ENCODE measurements at regions not wholly inside any gene's neighbourhood (a gene's known extent, or its start where the extent isn't known, plus 50 kb on each side); places are given as distances from the start of the nearest gene placed in this dataset.

DNA sequence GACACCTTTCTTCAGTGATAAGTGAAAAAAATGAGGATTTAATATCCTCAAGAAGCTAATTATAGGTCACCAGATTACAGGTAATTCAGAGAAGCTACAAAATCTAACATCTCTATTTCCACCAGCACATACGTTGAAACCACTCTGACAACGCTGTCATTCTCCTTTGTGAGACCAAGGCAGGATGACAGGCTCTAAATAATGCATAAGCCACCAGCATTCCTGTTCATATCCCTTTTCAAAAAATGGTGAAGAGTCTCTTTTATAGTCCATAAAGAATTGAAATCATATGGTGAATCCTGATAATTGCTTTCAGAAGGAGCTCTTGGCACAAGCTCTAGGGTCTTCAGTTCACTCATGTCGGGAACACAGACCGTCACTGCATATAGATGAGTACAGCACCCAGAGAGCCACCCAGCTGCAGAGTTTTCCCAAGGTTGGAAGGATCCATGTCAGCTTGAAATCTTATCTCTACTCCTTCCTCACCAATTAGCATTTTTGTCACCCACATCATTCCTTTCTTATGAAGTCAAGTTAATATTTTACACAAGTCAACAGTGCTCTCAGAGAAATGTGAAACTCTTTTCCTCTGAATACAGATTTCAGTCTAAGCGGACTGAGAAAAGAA lies 431.4 kb downstream of the TBC1D4 start:
- no peak for DNase-seq (ENCODE audit: low read depth in 2 of 2)

DNA sequence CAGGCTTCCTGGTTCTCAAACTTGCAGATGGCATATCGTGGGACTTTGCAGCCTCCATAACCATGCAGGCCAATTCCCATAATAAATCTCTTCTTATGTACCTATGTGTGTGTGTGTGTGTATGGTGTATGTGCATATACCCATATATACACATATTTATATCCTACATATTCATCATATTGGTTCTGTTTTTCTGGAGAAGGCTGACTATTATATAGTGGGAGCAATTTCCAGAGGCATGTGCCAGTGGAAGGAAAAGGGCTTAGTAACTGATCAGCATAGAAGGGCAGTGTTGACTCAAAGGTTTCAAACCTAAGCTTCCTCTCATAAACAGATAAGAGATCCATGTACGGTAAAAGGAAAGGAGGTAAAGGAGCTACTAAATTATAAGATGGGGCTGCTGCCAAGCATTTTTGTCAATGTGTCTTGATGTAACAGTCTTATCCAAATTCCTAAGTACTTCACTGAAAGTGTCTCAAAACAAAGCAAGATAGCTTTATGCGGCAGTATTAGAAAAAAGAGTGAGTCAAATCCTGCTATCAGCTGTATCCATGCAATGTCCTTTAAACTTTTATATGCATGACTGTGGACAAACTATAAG lies 432.1 kb downstream of the TBC1D4 start:
- no peak for DNase-seq (ENCODE audit: low read depth in 2 of 2)

DNA sequence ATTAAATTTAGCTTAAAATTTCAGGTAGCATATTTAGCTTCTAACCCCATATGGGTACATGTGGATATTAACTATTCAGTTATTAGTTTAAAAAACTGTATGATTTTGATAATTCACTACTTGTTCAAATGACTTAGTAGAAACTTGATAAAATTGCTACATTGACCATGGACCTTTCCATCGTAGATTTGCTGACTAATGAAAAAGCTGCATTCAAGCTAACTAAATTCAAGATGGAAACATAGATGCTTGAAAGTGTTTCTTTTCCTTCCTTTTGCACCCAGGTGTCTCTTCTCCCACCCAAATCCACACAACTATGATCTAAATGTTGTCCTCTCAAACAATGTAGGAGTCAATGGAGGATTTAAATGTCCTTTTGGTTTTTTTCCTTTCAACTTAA lies 439.2 kb downstream of the TBC1D4 start:
- DNase-seq (ENCODE audit: low read depth in 2 of 2): no peak

DNA sequence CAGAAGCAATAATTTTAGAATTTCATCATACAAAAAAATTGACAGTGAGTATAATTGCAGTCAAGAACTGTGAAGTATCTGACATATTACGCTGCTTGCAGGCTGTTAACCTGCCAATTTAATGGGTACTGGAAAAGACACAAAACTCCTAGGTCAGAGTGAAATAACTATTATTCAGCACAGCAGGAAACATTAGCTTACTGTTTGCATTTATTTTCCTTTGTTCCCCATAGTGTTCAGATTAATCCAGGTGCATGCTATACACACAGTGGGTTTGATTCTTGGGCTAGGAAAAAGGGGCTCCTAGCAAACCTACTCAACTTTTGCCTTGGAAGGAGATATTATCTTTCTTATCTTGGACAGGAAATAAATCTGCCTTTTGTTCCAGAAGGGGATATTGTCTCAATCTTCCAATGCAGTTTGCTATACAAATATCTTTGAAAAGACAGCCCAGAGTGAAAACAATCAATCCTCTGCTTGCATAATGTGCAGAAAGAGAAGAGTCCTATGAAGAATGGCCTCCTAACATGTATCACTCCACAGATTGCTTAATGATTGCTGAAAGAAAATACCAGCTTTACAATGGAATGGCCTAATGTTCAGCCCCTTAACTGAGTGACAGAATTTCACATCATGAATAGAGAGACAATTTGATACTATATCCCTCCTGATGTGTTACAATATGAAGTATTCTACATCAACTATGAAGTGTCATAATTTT lies 443.4 kb downstream of the TBC1D4 start:
- DNase-seq (ENCODE audit: low read depth in 2 of 2): no peak

GRCh38 chr13:75025956-75026355 lies 456.0 kb downstream of the TBC1D4 start:
- no peak for DNase-seq (ENCODE audit: low read depth in 2 of 2)

- no peak for DNase-seq (ENCODE audit: low read depth in 2 of 2)
These were observed 457.4 kb downstream of the TBC1D4 start for GRCh38 chr13:75024602-75025001.

- no peak for DNase-seq (ENCODE audit: low read depth in 2 of 2)
These were observed 458.4 kb downstream of the TBC1D4 start for GRCh38 chr13:75023609-75024008.

GRCh38 chr13:75021151-75021550 lies 460.8 kb downstream of the TBC1D4 start:
- no peak for DNase-seq (ENCODE audit: low read depth in 2 of 2)

DNA sequence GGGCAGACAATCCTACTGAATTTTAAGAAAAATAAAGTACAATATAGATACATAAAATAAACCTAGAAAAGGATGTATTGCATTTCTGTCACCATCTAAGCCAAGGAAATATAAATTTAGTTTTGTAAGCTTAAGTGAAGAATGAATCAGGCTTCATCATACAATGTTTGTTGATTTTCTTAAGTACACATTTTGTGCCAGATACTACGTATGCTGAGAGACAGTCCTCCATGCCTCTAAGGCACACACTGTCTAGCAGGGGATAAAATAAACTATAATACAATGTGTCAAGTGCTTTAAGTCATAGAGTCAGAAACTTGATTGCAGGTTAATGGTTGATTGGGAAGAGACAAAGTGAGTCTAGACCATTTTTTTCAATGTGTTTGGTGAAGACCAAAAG lies 465.7 kb downstream of the TBC1D4 start:
- no peak for DNase-seq (ENCODE audit: low read depth in 2 of 2)

DNA sequence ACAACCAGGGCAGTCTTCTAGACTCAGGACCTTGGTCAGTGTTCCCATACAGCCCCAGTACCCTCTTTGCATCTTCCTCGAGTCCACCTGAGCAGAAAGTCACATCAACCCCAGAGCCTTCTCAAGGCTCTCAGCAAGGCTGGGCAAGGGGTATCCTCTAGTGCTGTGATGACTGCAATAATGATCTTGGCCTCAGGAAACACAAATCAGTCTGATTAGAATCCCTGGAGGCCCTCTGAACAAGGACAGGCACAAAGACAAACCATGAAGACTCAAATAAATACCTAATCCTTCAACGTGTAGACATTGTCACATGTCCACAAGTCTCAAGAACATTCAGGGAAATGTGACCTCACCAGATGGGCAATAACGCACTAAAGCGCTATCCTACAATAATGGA lies 468.2 kb downstream of the TBC1D4 start:
- DNase-seq (ENCODE audit: low read depth in 2 of 2): no peak

- DNase-seq (ENCODE audit: low read depth in 2 of 2): no peak
These were observed 471.0 kb downstream of the TBC1D4 start for GRCh38 chr13:75010941-75011340.

GRCh38 chr13:75008926-75009325 lies 473.0 kb downstream of the TBC1D4 start:
- no peak for DNase-seq (ENCODE audit: low read depth in 2 of 2)

DNA sequence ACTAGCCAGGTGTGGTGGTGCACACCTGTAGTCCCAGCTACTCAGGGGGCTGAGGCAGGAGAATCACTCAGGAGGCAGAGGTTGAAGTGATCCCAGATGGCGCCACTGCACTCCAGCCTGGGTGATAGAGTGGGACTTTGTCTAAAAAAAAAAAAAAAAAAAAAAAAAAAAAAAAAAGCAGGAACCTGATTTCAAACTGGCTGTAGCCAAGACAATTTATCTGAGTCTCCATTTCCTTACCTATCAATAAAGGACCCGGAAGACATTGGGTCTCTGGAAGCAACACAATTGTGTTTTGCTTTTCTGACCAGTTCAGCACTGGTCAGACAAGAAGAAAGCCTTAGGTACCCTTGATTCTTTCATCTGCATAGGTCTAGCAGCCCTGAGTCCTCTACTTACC lies 491.0 kb downstream of the TBC1D4 start:
- no peak for DNase-seq (ENCODE audit: low read depth in 2 of 2)

GRCh38 chr13:74987124-74987690 lies 494.8 kb downstream of the TBC1D4 start:
- no peak for DNase-seq (ENCODE audit: low read depth in 2 of 2)

DNA sequence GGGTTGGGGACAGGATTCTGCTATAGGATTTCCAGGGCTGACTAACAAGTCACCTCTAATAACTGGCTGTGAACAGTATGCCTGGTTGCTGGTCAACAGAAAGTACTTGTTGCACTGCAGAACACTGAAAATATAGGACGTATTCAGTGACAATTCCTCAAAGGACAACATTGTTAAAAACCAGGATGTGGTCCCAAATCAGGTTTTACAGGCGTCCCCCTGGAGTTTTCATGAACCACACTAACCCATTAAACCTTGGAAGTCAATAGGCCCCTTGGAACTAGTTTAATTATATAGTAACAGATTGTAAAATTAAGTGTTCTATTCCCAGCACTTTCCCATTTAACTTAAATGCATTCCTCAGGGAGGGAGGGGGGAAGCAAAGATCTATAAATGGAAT lies 495.4 kb downstream of the TBC1D4 start:
- DNase-seq (ENCODE audit: low read depth in 2 of 2): no peak

DNA sequence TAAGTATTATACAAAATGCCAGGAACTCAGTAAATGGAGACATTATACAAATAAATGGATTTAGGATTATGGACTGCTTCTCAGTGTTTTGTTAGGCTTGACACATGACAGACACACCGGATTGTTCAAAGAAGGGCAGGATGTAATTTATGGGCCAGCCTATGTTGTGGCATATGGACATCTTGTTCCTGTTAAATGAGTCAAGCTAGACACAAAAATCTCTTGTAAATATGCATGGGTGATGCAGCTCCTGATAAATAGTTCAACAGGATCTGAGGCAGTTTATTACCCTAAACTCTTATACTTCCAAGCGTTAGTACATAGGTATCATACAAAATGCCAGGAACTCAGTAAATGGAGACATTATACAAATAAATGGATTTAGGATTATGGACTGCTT lies 502.3 kb downstream of the TBC1D4 start:
- no peak for DNase-seq (ENCODE audit: low read depth in 2 of 2)

DNA sequence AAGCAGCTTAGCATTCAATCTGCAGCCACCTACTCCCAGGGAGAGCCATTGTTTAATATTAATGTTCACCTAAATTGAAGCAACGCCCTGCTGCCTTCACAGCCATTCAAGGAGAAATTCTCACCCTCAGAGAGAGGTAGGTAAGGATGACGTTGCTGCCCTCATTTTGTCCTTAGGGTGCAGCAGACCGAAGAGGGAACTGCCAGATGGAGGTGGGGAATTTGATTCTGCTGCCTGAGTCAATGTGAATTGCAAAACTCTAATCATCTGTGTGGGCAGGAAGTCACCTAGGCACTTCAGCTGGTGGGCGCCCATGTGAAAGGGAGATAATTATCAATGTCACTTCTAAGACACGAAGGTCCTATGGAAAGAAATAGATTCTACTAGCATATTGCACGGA lies 503.4 kb downstream of the TBC1D4 start:
- DNase-seq (ENCODE audit: low read depth in 2 of 2): no peak

- DNase-seq (ENCODE audit: low read depth in 2 of 2): no peak
These were observed 504.5 kb downstream of the TBC1D4 start for GRCh38 chr13:74977498-74977897.

GRCh38 chr13:74975111-74975510 lies 506.9 kb downstream of the TBC1D4 start:
- DNase-seq (ENCODE audit: low read depth in 2 of 2): no peak

DNA sequence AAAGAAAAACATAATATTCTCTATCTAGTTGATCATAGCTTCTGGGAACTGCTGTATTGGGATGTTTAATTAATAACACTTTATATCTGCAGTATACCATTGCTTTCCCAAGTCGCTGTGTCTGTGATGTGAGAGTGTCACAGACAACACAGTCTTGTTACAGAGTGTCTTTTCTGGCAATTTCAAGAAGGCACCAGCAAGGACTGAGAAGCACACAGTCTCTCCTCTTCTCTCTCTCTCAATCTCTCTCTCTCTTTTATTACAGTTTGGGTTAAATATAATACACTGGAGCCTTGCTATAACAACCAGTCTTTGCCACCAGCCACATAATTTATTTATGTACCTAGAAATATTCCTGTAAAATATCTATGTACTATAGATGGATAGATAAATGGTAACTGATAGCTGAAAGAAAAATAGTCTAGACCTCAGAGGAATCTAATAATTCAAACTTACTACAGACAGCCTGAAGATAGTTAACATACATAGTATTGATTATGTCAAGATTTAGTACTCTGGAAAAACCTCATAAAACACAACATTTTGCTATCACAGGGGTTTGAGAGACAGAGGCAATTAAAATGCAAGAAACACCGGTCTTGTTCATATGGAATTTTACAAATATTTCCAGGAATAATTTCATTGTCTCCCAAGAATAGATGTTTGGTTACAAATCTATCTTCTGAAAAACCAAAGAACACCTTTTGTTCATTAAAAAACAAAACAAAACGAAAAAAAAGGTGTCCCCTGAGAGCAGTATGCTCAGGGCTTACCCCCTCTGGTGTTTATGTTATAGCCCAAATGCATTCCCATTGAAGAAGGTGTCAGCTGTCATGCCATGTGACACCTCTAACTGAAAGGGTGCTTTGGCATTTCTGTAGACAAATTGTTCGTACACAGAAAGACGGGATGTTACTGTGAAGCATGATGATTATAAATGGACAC lies 507.8 kb downstream of the TBC1D4 start:
- DNase-seq (ENCODE audit: low read depth in 2 of 2): no peak

DNA sequence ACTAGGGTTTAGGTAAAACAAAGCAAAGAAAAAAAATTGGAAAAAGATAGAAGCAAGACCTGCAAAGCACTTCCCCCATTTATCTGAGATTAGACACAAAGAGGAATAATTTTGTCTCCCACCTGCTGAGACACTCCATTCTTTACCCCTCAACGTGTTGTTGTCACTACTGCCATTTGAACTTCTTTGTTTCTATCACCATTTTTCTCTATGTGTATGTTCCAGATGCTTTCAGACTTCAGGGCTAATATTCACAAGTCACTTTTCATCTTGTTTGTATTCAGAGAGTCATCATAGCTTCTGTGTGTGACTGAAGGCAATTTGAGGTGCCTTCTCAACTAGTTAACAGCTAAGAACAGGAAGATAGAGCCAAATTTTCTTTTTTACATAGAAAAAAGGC lies 512.5 kb downstream of the TBC1D4 start:
- DNase-seq (ENCODE audit: low read depth in 2 of 2): no peak

Data from stimulated activated CD8-positive, alpha-beta memory T cell treated with anti-CD3 and anti-CD28 coated beads, Interleukin-7, amount 100 ng/mL, for 4 hours (primary cell).